ENCODE measurements at regions not wholly inside any gene's neighbourhood (a gene's known extent, or its start where the extent isn't known, plus 50 kb on each side); places are given as distances from the start of the nearest gene placed in this dataset.

DNA sequence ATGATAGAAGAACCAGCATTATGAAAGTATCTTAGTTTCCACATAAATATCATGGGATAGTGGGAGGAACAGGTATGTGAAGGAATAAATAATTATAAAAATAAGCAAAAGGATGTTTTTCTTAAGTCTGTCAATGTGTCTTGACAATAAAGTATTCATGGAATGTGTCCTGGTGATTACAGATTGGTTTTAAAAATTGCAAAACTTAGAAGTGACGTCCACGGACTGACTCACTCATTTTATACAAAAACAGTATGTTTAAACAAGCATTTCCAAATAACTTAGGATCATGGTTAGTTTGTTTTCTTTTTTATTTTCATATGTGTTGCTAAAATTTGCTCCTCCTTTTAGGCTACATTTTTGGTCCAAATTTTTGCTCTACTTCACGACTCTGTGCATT, 687.0 kb upstream of the NECTIN3 start:
- Histone ChIP-seq H3K27ac (no peak overlapping the region), H3K36me3 (no peaks in the 10 kb centered on the region), H3K27me3 (no peaks in the 10 kb centered on the region), H3K4me1 (no peaks in the 10 kb centered on the region), H3K9me3 (no peaks in the 10 kb centered on the region), H3K4me3 (no peak overlapping the region)
- no peak for DNase-seq
- TF ChIP-seq POLR2A (IDR thresholded peaks at IDR 0.05): no peak
- TF ChIP-seq, protein P1, sequence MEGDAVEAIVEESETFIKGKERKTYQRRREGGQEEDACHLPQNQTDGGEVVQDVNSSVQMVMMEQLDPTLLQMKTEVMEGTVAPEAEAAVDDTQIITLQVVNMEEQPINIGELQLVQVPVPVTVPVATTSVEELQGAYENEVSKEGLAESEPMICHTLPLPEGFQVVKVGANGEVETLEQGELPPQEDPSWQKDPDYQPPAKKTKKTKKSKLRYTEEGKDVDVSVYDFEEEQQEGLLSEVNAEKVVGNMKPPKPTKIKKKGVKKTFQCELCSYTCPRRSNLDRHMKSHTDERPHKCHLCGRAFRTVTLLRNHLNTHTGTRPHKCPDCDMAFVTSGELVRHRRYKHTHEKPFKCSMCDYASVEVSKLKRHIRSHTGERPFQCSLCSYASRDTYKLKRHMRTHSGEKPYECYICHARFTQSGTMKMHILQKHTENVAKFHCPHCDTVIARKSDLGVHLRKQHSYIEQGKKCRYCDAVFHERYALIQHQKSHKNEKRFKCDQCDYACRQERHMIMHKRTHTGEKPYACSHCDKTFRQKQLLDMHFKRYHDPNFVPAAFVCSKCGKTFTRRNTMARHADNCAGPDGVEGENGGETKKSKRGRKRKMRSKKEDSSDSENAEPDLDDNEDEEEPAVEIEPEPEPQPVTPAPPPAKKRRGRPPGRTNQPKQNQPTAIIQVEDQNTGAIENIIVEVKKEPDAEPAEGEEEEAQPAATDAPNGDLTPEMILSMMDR (IDR thresholded peaks at IDR 0.05): no peak

DNA sequence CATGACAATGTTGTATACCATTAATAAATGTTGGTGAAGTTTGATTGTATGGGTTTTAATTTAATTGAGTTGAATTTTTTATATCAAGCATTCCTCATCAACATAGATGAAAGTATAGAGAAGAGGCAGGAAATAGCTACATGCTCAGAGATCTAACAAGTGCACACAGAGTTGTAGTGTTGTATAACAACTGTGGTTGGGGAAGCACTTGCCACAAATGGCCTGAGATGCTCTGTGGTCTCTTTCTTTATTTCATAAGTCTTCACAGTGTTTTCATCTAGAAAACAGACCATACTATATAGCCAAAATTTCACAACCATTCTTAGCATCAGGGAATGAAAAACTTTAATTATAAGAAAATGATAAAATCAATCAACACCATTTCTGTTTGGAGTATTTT, 682.6 kb upstream of the NECTIN3 start:
- Histone ChIP-seq H3K9me3 (no peaks in the 10 kb centered on the region), H3K4me1 (no peaks in the 10 kb centered on the region), H3K4me3 (no peak overlapping the region), H3K36me3 (no peaks in the 10 kb centered on the region), H3K27ac (no peak overlapping the region), H3K27me3 (no peaks in the 10 kb centered on the region)
- DNase-seq: no peak
- TF ChIP-seq POLR2A (IDR thresholded peaks at IDR 0.05): no peak
- TF ChIP-seq, protein P1 (IDR thresholded peaks at IDR 0.05): no peak

DNA sequence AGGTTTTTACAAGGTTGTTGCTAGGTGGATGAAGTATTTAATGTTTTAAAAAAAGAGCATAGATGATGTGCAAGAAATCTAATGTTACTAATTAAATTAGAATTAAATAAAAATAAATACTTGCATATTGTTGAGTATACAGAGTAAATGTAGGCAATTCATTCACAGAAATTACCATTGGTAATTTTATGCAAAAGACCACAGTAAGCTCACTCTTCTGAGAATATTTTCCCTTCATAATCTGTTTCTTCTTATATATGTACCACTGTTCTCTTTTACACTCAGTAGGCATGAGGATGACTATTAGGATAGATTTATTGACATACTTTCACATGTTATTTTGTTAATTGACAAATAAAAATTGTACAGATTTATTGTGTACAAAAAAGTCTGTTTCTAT, 681.2 kb upstream of the NECTIN3 start:
- H3K36me3 ChIP-seq: no peaks in the 10 kb centered on the region
- no peak for TF ChIP-seq POLR2A (IDR thresholded peaks at IDR 0.05)
- TF ChIP-seq, protein P1 (IDR thresholded peaks at IDR 0.05): no peak

DNA sequence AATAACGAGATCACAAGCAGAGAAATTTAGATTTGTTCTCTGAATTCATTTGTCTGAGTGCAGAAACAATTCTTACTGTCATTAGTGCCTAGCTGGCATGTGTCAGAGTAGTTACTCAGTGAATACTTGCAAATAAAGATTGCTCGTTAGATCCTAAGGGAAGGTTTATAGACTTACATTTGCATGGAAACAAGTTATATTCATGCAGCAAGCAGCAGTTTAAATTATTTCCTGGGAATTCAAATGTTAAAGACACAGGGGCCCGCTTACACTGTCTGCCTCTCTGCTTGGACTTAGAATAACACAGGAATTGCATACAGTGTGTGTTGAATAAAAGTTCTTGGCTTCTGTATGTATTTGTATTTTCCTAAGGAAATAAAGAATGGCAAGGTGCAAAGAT, 680.6 kb upstream of the NECTIN3 start:
- DNase-seq: no peak
- TF ChIP-seq, protein P1 (IDR thresholded peaks at IDR 0.05): no peak
- TF ChIP-seq POLR2A (IDR thresholded peaks at IDR 0.05): no peak
- H3K4me3 ChIP-seq: no peak overlapping the region
- H3K27me3 ChIP-seq: no peaks in the 10 kb centered on the region
- H3K36me3 ChIP-seq: no peaks in the 10 kb centered on the region
- H3K9me3 ChIP-seq: no peaks in the 10 kb centered on the region
- no peaks in the 10 kb centered on the region for H3K4me1 ChIP-seq
- no peak overlapping the region for H3K27ac ChIP-seq

More for the DNA sequence above, 681.2 kb upstream of the NECTIN3 start:
- H3K4me3 ChIP-seq: no peak overlapping the region
- H3K27ac ChIP-seq: no peak overlapping the region
- H3K27me3 ChIP-seq: no peaks in the 10 kb centered on the region
- no peak for DNase-seq
- no peaks in the 10 kb centered on the region for H3K9me3 ChIP-seq
- H3K4me1 ChIP-seq: no peaks in the 10 kb centered on the region

DNA sequence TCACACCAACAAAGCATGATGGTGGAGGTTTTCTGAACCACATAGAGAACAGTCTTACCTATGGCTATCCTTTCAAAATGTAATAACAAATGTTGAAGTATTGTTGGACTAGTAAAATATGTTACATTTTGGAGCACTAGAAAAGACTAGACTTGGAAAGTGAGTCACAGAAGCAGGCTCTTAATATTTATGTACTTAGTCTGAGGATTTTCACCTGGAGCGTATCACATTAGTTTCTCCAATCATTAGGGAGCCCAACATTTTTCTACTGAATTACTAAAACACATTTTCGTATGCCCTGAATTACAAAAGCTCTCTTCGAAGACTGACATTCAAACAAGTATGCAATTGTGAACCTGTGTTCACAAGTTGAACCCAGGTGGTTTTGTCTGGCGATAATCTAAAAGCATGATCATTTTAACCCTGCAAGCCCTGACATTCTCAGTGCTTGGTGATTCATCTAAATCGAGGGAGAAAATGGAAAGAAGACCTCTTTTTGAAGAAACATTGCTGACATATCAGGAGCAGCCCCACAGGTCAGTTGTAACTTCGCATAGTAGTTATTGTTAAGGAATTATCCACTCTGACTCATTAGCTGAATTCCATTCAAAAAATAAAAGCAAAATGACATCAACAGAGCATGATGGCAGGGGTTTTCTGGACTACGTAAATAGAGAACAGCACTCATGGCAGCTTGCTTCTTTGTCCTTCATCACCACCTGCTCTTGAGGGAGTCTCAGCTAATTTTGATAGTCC, 679.8 kb upstream of the NECTIN3 start:
- no peaks in the 10 kb centered on the region for H3K27me3 ChIP-seq
- H3K4me3 ChIP-seq: no peak overlapping the region
- H3K9me3 ChIP-seq: no peaks in the 10 kb centered on the region
- no peaks in the 10 kb centered on the region for H3K36me3 ChIP-seq
- TF ChIP-seq POLR2A (IDR thresholded peaks at IDR 0.05): no peak
- TF ChIP-seq, protein P1 (IDR thresholded peaks at IDR 0.05): no peak
- no peaks in the 10 kb centered on the region for H3K4me1 ChIP-seq
- no peak for DNase-seq
- no peak overlapping the region for H3K27ac ChIP-seq

All from Peyer's patch (tissue), 4 donors.